NK-92 treated with Interleukin-12 subunit alpha and Interleukin-12 subunit beta, amount 100 ng/mL, for 24 hours (cell line): ENCODE measurements at regions not wholly inside any gene's neighbourhood (a gene's known extent, or its start where the extent isn't known, plus 50 kb on each side); places are given as distances from the start of the nearest gene placed in this dataset.
"Not testable (repeated sequence)": the region's sequence is repeated elsewhere in the genome, so short reads cannot be mapped to it uniquely, and the experiment has no call there.

Source experiments
- DNase-seq: peaks from one replicate; lab custom pipeline; 2025; lab: John Stamatoyannopoulos, UW

DNA sequence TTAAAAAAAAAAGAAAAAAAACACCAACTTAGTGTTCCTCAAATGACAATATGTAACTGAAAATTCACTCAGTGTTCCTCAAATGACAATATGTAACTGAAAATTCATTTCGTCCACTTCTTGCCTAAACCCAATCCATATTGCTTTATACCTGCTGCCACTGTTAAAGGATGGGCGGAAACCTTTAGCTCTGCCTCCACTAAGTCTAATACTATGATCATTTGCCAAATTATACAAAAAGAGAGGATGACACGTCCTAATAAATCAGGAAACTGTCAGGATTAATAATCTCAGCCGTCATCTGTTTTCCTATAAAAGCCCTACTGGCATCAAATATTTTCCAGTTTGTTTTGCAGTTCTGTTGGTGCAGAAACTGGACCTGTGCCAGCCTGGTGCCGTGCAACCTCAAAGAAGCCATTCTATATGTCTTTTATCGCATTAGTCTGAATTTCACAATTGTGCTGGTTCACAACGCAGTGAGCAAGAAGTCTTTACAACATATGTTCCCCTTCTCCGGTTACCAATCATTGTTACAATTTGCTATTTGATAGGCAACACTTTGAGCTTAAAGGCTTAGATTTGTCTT lies 160.4 kb upstream of the KCNH8 start:
- DNase-seq, result no peak

DNA sequence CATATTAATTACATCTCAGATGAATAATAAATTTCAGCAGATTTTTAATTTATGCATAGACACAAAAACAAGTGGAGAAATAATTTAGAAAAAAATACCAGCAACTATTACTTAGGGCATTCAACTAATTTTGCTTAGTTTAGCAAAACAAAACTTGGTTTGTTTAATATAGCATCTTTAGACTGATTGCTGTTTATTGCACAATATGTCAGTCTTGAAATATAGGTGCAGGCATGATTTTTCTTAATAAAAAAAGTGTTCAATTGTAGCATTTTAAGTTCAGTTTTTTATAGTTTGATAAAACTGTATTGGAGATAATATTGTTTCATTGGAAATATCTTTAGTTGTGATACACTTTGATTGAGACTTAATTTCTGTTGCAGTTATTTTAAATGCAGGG lies 161.2 kb upstream of the KCNH8 start:
- no peak for DNase-seq

DNA sequence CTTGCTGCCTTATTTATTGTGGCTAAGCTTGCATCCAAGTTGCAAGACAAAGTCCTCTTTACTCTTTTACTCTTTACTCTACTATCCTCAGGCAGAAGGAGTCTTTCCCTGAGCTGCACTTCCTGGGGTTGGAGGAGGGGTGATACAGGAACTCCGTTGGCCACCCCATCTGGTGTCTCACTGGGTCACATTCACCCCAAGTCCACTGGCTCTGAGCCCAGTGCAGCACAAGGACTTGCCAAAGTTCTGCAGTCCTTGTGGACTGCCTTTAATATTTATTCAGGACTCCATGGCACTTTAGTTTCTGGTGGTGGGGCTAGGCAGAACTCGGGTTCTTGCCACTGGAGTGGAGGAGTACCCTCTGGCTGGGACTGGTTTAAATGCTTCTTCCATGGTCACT lies 165.4 kb upstream of the KCNH8 start:
- DNase-seq, result no peak

DNA sequence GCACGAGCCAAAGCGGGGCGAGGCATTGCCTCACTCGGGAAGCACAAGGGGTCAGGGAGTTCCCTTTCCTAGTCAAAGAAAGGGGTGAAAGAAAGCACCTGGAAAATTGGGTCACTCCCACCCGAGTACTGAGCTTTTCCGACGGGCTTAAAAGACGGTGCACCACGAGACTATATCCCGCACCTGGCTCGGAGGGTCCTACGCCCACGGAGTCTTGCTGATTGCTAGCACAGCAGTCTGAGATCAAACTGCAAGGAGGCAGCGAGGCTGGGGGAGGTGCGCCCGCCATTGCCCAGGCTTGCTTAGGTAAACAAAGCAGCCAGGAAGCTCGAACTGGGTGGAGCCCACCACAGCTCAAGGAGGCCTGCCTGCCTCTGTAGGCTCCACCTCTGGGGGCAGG lies 172.2 kb upstream of the KCNH8 start:
- DNase-seq, result not testable (repeated sequence)

DNA sequence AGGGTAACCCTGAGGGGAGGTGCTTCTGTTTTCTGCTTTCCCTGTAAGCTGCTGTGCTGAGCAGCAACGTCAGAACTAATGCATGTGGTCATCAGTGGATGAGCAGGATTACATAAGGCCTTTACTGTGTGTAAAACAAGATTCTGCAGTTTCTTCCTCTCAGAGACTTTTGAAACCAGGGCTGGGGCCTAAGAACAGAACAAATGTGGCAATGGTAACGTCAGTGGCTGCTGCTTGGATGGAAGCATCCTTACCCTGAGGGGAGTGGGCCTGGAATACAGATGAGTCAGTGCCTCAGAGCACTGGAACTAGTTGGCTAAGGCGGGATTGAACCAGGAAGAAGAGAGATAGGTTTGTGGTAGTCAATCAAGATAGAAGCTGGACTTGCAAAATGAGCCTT lies 180.2 kb upstream of the KCNH8 start:
- no peak for DNase-seq

DNA sequence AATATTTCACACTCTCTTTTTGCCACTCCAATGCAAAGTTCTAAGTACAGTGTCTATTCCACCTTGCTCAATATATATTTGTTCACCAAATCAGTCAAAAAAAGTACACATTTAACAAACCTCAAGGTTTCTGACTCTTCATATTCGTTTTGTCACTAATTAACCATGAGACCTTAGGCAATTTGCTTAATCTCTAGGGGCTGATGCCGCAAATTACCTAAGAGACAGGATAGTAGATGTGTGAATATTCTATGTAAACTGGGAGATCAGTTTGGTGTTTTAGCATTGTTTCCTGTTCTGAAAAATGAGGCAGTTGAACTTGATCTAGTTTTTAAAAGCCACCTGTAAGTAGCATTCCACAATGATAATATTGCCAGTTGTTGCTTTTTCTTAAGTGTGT lies 182.5 kb upstream of the KCNH8 start:
- no peak for DNase-seq

DNA sequence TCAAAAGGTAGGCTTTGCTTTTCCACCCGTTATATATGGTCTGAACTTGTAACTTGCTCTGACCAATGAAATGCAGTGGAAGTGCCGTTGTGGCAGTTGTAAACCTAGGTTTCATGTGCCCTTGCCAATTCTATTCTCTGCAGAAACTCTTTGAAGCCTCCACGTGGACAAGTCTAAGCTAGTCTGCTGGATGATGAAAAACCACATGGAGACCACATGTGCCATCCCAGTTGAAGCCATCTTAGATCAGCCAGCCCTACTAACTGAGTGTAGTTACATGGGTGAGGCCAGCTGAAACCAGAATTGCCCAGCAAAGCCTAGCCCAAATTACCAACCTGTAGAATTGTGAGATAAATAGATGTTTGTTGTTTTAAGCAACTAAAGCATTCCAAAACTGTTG lies 183.7 kb upstream of the KCNH8 start:
- DNase-seq, result no peak

DNA sequence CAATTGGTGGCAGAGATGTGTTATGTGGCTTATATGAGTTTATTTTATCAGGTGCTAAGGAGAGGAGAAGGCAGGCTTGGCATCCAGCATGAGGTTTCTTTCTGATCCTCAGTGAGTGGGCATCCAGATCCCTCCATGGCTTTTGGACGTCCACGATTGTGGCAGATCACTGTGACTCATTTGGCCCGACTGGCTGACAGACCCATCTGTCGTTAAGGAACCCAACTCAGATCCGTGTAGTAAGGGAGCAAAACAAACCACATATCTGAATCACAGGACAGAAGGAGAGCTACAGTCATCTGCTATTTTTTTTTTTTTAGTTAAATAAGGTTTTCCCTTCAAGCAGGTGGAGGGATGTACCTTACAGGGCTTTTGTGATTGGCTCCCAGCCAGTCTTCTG lies 197.0 kb upstream of the KCNH8 start:
- DNase-seq, result no peak

DNA sequence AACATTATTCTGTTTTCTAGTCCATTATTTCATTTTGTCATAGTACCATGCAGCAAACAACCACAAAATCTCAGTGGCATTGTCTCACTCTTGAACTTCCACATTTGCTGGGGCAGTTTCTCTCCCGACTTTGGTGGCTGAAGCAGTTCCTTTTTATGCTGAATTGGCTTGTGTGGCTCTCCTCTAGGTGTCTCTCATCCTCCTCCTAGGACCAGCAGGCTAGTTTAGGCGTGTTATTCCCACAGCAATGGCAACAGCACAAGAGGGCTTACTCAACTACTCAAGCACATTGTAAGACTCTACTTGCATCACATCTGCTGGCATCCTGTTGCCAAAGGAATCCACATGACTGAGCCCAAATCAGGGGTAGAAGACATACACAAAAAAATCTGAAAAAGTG lies 201.8 kb upstream of the KCNH8 start:
- no peak for DNase-seq

DNA sequence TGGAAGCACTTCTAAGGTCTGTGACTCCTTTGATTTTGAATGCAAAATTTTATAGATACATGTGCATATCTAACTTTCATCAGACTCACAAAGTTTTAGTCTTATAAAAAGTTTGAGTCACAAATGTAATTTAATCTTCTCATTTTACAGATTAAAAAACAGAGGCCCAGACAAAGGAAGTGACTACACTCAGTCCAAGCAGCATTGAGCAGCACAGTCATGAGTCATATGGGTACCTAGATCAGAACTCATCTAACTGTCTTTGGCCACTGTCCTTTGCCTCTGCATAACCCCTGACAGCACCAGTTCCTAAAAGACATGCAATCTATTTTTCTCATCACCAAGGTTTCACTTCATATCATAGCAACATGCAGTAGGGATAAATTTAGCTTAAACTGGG lies 210.7 kb upstream of the KCNH8 start:
- DNase-seq, result no peak

DNA sequence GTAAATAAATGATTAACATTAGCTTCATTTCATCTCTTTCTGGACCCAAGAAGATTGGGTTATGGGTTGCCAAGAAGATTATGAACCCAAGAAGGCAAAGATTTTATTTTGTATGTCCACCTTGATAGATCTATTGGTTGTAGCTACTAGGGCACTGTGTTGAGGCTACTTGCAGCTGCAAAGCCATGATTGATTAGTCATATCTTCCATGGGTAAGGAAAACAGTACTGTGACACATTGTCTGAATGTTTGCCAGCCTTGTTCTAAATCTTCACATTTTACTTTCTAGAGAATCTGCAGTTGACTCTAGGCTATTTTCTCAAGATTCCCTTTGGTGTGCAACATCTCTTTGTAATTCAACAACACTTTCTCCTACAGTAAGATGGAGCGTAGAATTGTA lies 229.2 kb upstream of the KCNH8 start:
- no peak for DNase-seq

DNA sequence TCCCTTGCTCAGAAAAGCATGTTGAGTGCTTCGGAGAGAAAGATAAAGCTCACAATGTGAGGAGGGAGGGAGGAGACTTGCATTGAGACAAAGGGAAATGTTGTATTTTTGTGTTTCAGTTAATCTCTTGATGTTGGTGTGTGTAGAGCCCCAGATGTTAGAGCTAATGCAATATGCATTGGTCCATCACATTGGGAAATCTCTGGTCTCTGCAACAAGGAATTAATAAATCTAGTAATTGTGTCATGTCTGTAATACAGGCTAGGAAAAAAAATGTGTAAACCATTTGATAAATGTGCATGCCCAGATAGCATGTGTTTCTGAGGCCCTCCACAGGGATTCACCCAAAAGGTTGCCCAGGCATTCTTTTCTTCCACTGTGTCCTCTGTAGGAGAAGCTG lies 230.4 kb upstream of the KCNH8 start:
- DNase-seq, result no peak

DNA sequence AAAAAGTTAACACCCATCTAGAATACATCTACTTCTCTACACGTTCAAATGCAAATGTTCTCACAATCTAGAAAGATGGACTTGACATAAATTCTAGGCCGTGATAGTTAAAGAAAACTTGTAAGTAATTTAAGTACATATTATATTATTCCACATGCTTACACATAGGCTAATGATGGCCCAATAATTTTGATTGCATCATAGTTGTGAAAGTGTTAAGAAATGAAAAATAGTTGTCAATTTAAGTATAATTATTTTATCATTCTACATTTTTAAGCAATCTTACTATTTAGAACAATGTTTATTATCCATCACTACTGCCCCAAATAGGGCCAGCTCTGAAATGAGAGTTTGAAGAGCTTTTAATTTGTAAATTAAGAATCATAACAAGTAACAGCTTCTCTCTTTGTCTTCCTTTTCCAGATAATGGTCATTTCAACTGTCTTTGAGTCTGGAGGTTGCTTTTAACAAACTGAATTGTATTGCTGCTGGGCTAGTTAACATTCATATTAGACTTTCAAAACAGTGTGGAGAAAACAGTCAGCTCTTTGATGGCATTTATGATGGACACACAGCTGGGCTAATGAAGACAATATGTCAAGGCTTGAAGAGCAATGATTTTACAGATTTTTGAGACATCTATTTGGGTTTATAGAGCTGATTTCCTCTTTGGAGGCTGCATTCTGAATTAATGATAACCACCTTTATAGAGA lies 246.1 kb upstream of the KCNH8 start:
- DNase-seq, result no peak

DNA sequence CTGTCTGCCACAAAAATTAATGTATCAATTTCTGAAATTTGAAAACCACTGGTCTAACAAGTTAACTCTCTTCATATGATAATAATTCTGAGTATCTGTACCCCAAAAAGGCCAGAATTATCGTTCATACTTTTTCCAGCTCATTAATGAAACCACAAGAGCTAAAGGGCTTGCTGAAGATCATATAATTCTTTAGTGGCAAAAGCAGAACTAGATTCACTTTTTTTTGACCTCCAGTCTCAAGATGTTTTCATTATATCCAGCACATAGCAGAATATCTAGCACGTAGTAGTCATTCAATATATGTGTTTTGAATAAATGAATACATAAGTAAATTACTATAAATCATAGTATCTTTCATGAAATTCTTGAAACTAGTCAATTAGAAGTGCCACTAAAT lies 246.7 kb upstream of the KCNH8 start:
- DNase-seq, result no peak

DNA sequence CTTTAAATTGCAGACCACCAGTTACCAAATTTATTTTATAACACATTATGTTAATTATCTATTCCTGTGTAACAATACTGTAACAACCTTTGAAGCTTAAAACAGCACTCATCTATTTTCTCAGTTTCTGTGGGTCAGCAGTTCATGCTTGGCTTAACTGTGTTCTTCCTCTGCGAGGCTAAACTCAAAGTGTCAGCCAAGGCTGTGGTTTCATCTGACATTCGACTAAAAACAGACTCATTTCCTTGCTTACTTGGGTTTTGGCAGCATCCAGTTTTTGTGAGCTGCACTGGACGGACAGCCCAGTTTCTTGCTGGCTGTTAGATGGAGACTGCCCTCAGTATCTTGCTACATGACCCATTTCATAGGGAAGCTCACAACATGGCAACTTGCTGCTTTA lies 247.3 kb upstream of the KCNH8 start:
- DNase-seq, result no peak

DNA sequence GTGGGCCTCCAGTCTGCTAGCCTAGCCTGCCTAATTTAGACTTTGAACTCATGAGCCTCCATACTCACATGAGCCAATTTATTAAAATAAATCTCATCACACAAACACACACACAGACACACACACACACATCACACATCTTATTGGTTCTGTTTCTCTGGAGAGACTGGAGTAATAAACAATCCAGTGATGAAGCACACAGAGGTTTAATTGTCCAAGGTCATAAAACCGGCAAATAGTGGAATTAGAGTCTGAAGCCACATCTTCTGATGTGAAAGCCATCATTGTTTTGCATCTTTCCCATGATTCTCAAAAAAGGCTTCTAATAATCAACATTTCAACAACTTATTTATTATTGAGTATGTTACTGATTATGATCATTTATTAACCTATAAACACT lies 249.4 kb upstream of the KCNH8 start:
- no peak for DNase-seq

DNA sequence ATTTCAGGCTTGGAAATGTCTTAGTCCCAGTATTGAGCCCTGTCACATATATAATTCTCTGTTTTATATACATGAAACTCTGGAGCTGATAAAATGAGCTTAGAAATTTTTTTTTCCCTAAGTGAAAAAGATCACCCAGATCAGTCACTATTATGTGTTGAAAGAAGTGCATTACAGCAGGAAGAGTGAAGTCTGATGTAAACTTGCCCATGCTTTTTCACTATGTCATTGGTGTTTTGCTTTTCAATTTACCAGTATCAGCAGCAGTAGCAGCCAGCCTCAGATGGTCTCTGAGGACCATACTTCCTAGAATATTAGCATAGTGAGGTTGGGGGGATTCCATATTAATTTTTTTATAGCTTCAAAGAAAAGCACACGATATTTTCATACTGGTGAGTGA lies 255.6 kb upstream of the KCNH8 start:
- no peak for DNase-seq

DNA sequence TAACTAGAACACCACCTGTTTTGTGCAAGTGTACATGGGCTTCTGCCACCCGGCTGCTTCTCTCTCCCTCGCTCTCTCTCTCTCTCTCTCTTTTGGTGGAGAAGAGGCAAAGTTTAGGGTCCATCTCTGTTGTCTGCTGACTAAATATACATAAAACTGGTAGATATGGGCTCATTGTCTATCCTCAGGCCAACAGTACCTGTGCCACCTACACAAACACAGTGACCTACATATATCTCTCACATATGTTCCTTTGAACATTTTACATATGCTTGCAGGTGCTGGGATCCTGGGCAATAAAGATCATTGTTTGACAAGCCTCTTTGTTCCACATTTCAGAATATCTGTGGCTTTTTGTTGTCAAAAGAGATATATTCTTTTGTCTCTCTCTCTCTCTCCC lies 256.3 kb upstream of the KCNH8 start:
- no peak for DNase-seq

DNA sequence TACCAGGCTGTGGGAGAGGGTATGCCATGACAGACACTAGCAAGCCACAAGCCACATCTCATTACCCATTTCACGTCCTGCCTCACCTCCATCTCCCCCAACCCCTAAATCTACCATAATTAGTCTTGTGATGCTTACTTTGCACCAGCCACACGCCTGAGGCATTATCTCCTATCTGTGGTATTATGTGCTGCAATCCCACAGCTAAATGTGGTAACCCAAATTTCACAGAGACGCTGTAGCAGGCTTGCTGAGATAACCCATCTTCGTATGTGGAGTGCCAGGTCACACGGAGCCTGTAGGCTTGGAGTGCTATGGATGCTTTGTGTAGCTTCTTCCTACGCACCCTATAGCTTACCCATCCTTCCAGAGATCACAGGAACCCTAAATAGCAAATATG lies 256.7 kb upstream of the KCNH8 start:
- DNase-seq, result no peak

DNA sequence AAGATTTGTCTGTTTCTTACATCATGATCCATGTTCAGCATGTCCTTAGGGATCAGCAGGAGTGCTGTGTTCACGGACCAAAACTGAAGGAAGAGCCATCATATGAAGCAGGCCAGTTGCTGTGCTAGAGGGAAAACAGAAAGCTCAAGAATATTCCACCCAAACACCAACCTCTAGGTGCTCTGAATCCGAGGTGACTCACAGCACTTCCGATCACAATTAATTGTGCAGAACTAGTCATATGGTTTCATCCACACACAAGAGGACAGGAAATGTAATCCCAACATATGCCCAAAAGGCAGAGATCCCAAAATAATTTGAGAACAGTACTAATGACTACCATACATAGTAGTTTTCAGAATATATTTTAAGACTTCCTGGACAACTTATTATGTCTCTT lies 257.9 kb upstream of the KCNH8 start:
- DNase-seq, result no peak

DNA sequence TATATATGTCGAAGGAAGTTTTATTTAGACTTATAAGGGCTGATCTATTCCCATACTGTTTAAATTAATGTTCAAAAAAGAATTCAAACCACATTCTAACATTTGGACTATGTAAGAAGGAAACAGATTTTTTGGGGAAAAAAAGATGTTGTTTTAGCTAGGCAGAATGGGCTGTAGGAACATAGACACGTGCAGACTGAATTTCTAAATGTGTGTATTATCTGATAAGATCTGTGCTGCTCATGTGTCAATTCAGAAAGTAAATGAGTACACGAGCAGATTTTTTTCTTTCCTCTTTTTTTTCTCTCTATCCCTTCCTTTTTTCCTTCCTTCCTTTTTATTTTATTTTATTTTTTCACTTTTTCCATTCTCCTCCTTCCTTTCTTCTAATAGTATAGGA lies 259.5 kb upstream of the KCNH8 start:
- no peak for DNase-seq

DNA sequence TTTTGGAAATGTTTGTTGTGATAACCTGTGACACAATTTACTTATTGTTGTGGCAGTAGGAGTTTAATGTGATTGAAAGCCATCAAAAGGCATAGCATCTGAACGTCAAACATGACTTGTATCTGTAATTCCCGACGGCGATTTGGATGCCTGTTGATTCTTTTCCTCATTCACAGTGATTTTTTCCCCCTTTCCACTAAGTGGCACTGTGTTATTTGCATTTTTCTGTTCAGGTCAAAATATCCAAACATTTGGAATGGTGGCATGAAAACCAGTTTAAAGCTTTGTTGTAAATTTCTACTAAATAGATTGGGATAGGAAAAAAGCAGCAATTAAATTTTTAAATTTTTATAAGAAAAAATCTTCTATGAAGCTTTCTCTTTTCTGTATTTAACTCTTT lies 259.9 kb upstream of the KCNH8 start:
- no peak for DNase-seq

DNA sequence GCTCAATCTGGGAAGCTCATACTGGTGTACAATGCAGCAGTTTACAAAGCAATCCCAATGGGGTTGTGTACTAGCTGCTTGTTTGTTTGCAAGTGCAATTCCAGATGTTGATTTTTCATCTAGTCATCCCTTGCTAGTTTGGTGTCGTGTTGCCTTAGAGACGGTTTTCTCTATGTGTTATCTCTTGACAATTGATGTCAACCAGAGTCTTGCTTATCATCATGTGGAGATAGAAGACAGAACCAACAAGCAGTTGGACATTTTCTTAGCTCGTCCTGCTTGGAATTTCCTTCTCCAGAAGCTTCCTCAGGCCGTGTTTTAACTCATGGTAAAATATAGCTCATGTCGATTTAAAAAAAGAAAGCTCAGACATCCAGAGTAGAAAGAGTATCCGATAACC lies 262.0 kb upstream of the KCNH8 start:
- DNase-seq, result no peak

DNA sequence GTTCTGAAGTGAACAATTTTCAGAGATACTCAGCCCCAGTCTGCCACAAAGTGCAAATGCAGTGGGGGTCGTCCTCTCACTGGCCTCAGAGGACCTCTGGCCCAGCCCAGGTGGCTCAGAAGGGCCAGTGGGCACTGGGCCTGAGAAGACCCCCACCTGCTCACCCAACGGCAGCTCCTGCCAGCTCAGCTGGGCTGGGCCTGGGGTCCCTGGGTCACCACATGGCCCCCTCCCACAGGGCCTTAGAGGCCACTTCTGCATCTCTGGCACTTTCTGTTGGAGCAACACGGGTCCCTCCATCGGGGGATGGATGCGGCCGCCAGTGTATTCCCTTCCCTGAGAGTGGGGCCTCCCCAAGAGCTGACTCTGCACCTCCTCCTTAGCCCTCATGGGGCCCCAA lies 262.7 kb upstream of the KCNH8 start:
- no peak for DNase-seq
